ENCODE measurements at regions not wholly inside any gene's neighbourhood (a gene's known extent, or its start where the extent isn't known, plus 50 kb on each side); places are given as distances from the start of the nearest gene placed in this dataset.
"Not testable (repeated sequence)": the region's sequence is repeated elsewhere in the genome, so short reads cannot be mapped to it uniquely, and the experiment has no call there.

GRCh38 chr16:52308051-52308450 is 238.9 kb downstream of the TOX3 start:
- DNase-seq = peak; percentile 72

GRCh38 chr16:52301026-52301425 is 245.9 kb downstream of the TOX3 start:
- no peak for DNase-seq

- DNase-seq = no peak
These were observed 248.2 kb downstream of the TOX3 start for GRCh38 chr16:52298769-52299168.

GRCh38 chr16:52296706-52297315 is 250.1 kb downstream of the TOX3 start:
- DNase-seq = not testable (repeated sequence)

GRCh38 chr16:52296076-52296475 is 250.9 kb downstream of the TOX3 start:
- no peak for DNase-seq

- DNase-seq = no peak
These were observed 252.3 kb downstream of the TOX3 start for GRCh38 chr16:52294660-52295059.

GRCh38 chr16:52293204-52293603 is 253.7 kb downstream of the TOX3 start:
- no peak for DNase-seq

GRCh38 chr16:52283584-52284375 is 263.2 kb downstream of the TOX3 start:
- no peak for DNase-seq

- no peak for DNase-seq
These were observed 263.9 kb downstream of the TOX3 start for GRCh38 chr16:52283018-52283417.

- DNase-seq = no peak
These were observed 266.9 kb downstream of the TOX3 start for GRCh38 chr16:52280086-52280485.

- peak; percentile 7 for DNase-seq
These were observed 275.7 kb downstream of the TOX3 start for GRCh38 chr16:52271088-52271750.

GRCh38 chr16:52265446-52265861 is 281.5 kb downstream of the TOX3 start:
- DNase-seq = peak; percentile 88

GRCh38 chr16:52257534-52257933 is 289.4 kb downstream of the TOX3 start:
- no peak for DNase-seq

GRCh38 chr16:52256310-52257078 is 290.4 kb downstream of the TOX3 start:
- DNase-seq = no peak

- DNase-seq = no peak
These were observed 292.2 kb downstream of the TOX3 start for GRCh38 chr16:52254746-52255145.

- DNase-seq = no peak
These were observed 294.3 kb downstream of the TOX3 start for GRCh38 chr16:52252680-52253079.

GRCh38 chr16:52251495-52251894 is 295.4 kb downstream of the TOX3 start:
- DNase-seq = no peak

GRCh38 chr16:52247737-52248136 is 299.2 kb downstream of the TOX3 start:
- DNase-seq = no peak

- DNase-seq = no peak
These were observed 308.2 kb downstream of the TOX3 start for GRCh38 chr16:52238710-52239109.

GRCh38 chr16:52237823-52238222 is 309.1 kb downstream of the TOX3 start:
- DNase-seq = no peak

GRCh38 chr16:52235186-52235585 is 311.8 kb downstream of the TOX3 start:
- DNase-seq = no peak

GRCh38 chr16:52234626-52235025 is 312.3 kb downstream of the TOX3 start:
- DNase-seq = no peak

GRCh38 chr16:52229471-52229870 is 317.5 kb downstream of the TOX3 start:
- no peak for DNase-seq

Measured in DMS79 treated with DMSO at 0.1 percent for 48 hours (cell line).